GM10847 (cell line): ENCODE measurements at regions not wholly inside any gene's neighbourhood (a gene's known extent, or its start where the extent isn't known, plus 50 kb on each side); places are given as distances from the start of the nearest gene placed in this dataset.

Source experiments
- POLR2A ChIP-seq: IDR thresholded peaks from 2 replicates; pipeline ENCODE4 v1.6.1; 2011; ENCODE audit not compliant: insufficient read length; ENCODE audit errors: extremely low read depth

DNA sequence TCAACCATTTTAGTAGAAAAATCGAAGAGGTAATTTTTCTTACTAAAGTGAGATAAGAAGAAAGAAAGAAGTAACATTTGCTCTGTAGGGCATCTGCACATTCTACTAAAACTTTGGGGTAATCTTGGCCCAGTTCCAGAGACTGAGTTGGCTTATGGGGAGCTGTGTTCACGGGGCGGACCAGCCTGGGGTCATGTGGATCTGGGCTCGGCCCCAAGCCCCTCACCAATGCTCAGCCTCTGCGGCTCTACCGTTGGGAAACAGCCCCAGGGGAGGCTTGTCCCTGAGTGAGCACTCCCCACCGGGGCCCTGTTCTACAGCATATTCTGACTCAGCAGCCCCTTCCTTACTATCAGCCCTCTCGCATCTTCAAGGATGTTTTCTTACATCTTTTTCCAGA lies 132.3 kb downstream of the RTP5 start:
- no peak for TF ChIP-seq POLR2A

DNA sequence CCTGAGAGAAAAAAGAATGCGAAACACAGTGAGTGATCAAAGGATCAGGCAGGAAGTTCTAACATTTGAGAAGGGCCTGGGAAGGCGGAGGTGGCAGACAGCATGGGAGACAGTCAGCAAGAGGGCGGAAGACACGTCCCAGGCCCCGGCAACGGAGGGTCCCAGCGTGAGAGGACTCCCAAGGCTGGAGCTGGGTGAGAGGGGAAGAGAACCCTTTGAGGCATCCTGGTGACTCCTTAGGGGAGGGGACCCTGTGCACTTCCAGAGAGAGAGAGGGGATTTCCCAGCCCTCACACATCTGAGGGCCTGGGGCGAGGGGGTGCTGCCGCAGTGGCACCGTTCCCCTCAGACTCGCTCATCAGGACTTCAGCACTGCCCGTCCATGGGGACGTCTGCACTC lies 133.4 kb downstream of the RTP5 start:
- no peak for TF ChIP-seq POLR2A

DNA sequence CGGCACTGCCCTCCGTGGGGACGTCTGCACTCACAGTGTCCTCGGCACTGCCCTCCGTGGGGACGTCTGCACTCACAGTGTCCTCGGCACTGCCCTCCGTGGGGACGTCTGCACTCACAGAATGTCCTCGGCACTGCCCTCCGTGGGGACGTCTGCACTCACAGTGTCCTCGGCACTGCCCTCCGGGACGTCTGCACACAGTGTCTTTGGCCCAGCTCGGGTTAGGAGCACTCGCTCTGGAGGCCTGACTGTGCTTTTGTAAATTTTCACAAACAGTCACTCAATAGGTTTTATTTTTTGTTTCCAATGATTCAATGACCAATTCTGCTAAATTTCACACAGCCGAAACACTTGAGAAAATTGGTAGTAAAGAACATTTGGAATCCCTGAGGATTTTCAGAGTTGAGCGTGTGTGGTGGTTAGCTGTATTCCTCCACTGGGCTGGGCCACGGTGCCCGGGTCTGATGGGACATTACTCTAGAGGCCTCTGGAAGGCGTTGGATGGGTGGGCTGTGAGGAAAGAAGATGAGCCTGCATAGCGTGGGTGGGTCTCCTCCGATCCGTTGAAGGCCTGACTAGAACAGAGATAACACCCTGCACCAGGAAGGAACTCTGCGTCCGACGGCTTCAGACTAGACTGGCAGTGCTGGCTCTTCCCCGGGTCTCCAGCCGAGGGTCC lies 134.8 kb downstream of the RTP5 start:
- TF ChIP-seq POLR2A: no peak

DNA sequence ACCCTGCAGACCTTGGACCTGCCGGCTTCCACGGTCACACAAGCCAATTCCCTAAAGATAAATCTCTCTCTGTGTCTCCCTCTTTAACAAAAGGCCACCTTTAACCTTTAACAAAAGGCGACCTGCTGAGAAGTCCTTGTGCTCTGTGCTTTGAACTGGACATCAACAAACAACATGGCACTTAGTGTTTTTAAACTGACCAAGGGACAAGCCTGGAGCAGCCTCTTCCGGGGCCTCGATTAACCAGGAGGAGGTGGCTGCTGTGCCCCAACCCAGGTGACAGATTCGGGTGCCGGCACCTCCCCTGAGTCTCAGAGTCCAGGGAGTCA lies 135.3 kb downstream of the RTP5 start:
- no peak for TF ChIP-seq POLR2A

DNA sequence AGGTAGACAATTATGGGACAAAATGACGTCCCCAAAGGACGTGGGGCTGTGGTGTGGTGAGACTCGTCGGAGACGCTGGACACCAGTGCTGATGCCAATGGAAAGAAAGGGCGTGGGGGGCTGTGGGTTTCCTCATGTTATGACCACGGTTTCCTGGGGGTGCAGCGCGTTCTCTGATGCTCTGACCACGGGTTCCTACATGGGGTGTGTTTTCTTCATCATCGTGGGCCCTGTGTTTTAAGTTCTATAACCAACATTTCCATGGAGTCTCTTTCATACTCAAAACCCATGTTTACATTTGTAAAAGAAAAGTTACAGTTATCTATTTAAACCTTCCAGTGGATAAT lies 141.6 kb downstream of the RTP5 start:
- TF ChIP-seq POLR2A: no peak

DNA sequence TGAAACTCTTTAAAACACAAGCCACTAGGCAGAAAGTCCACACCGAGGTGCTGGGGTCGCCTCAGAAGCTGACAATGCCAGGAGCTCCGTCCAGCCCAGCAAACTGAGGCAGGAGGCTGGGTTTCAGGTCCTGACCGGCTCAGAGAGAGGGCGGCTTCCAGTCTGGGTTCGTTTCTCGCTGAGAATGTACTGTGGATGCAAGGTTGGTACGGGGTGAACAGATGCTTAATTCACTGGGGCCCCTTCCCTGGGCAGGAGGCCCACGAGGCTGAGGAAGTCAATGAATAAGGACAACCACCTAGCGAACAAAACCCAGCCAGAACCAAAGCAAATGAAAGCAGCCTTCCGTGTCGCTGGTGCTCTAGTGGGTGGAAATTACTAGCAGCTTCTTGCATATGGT lies 142.0 kb downstream of the RTP5 start:
- no peak for TF ChIP-seq POLR2A

DNA sequence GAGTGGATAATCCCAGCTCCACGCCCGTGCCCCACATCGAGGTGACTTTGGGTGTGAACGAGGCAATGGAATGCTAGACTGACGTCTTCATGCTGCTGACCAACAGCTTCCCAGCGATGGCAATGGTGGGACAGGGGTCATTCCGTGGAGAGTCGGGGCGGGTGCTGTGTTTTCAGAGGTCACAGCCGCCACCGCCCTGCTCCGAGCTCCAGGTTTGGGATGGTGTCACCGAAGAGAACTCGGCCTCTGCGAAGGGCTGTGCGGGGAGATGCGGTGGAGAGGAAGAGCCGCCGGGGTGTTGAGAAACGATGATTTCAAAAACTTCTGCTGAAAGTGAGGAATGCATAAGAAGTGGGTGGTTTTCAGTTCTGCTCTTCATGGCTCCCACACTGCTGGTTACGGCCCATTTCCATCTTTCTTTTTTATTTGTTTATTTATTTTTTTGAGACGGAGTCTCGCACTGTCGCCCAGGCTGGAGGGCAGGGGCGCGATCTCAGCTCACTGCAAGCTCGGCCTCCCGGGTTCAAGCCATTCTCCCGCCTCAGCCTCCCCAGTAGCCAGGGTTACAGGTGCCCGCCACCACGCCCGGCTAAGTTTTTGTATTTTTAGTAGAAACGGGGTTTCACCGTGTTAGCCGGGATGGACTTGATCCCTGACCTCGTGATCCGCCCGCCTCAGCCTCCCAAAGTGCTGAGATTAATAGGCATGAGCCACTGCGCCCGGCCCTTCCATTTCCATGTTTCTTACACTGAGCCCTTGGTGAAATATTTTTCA lies 142.6 kb downstream of the RTP5 start:
- no peak for TF ChIP-seq POLR2A

DNA sequence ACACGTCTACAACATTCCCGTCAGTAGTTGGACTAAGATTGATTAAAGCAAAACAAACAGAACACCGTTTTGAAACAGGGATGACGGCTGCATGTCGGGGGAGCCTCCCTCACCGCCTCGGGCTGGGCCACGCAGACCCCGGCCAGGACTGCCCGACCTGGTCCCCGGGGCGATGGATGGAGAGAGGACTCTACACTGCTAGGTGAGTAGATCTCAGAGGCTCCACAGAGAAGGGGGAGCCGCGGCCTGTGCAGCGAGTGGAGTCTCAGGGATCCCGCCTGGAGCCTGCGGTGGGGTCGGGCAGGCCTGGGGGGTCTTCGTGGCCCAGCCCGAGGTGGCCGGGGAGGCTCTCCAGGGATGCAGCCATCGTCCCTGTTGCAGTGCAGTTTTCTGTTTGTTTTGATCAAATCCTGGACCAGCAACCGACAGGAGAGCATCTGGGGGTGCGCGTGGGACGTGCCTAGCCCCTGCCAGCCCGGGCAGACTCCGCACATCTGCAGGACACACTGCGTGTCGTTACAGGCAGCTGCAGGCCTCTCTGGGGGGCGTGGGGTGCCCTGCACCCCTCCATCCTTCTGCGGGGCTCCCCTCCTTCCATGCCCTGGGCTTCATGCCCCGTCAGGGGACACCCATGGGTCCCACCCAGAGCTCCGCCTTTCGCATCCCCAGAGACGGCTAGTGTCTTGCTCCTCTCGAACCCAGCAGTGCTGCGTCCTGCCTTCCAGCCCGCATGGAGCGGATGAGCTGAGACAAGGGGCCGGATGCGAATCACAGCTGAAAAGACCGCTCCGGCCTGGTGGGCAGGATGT lies 143.6 kb downstream of the RTP5 start:
- no peak for TF ChIP-seq POLR2A

DNA sequence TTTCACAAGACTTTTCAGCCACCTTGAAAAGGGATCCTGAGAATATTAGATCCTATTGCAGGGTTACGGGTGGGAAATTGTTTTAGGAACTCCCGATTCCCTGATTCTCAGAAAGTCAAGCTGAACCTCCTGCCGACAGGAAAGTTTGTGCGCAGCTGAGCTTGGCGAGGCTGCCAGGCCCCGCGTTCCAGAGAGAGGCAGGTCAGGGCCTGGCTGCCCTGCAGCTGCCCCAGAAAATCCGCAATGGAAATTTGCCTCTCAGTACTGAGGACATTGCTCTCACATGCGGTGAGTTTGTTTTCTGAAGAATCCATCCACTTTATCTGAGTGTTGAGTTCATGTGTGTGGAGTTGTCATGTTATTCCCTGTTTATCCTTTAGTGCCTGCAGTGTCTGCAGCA lies 144.2 kb downstream of the RTP5 start:
- no peak for TF ChIP-seq POLR2A

DNA sequence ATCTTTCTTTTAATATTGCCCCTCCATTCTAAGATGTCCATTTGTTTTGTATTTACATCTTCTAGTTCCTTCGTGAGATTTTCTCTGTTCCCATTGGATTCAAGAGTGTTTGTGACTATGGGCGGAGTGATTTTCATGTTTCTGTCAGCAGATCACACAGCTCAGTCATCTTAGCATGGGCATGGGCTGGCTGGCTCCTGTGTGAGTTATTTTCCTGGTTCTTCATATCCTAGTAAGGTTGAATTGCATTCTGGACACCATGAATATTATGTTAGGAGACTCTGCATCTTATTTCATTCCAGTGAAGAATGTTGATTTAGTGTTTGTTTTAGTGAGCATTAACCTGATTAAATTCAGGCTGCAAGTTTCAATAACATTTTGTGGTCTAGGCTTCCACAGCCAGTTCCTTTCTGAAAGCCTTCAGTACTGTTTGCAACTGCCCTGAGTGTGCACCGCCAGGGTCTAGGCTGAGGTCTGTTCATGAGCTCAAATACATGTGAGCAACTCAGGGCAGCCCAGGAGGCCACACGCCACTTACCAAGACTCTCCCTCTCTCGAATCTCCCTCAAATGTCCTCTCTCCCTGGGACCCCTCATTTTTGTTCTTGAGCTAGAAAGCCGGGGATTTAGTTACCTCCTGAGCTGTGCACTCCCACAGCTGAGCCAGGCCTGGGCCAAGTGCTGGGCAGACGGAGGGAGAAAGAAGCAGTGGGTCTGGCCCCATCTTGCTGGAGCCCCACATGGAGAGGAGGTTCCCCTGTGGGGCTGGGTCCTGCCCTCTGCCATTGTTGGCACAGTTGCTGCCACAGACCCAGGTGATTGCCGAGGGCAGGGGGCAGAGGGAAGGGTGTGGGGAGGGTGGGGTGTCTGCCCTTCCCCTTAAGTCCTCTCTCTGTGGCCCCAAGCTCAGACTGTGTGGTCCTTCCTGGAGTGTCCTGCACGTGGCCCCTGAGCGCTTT lies 145.9 kb downstream of the RTP5 start:
- no peak for TF ChIP-seq POLR2A

DNA sequence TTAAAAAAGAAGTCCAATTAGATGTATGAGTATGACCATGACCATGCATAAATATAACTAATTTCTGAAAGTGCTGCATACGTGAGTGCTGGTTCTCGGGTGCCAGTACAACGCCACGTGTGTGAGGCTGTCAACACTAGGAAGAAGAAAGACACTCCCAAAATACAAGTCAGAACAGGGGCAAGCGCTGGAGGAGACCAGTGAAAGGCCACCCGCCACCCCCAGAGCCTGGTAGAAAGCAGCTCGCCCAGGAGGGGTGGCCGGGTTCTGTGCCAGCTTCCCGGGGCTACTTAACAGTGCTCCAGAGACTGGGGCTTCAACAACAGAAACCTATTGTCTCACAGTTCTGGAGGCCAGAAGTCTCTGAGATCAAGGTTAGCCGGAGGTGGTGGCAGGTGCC lies 147.6 kb downstream of the RTP5 start:
- TF ChIP-seq POLR2A: no peak

DNA sequence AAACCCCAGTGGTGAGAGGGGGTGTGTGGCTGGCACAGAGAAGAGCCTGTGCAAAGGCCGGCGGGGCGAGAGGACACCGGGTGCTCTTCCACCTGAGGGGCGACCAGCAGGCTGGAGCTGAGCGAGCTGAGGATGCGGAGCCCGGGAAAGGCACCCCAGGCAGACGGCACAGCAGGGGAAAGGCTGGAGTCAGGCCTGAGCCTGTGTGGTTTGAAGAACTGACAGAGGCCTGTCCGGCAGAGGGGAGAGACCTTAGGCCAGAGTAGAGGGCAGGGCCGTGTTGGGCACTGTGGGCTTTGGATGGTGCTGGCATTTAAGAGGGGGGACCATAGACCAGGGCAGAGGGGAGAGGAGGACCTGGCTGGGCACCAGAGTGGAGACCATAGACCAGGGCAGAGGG lies 149.8 kb downstream of the RTP5 start:
- no peak for TF ChIP-seq POLR2A

DNA sequence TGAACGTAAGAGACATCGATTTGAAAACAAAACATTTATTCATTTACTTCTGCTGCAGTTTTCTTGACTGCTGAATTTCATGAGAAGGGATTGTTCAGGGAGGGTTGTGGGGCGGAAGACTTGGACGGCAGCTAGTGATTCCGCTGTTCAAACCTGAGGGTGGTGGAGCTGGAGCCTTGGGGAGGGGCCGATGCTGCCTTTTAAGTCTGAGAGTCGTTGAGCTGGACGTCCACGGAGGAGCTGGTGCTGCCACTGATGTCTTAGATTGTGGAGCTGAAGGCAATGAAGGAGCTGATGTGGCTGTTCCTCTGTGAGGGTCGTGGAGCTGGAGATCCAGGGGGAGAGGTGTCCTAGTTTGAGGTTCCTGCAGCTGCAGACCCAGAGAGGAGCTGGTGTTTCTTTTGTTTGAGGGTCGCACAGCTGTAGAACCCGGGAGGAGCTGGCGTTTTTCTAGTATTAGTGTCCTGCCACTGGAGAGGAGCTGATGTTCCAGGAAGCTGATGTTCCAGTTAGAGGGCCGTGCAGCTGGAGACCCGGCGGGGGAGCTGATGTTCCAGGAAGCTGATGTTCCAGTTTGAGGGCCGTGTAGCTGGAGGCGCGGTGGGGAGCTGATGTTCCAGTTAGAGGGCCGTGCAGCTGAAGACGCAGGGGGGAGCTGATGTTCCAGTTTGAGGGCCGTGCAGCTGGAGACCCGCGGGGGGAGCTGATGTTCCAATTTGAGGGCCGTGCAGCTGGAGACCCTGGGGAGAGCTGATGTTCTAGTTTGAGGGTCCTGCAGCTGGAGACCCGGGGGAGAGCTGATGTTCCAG lies 150.9 kb downstream of the RTP5 start:
- no peak for TF ChIP-seq POLR2A

DNA sequence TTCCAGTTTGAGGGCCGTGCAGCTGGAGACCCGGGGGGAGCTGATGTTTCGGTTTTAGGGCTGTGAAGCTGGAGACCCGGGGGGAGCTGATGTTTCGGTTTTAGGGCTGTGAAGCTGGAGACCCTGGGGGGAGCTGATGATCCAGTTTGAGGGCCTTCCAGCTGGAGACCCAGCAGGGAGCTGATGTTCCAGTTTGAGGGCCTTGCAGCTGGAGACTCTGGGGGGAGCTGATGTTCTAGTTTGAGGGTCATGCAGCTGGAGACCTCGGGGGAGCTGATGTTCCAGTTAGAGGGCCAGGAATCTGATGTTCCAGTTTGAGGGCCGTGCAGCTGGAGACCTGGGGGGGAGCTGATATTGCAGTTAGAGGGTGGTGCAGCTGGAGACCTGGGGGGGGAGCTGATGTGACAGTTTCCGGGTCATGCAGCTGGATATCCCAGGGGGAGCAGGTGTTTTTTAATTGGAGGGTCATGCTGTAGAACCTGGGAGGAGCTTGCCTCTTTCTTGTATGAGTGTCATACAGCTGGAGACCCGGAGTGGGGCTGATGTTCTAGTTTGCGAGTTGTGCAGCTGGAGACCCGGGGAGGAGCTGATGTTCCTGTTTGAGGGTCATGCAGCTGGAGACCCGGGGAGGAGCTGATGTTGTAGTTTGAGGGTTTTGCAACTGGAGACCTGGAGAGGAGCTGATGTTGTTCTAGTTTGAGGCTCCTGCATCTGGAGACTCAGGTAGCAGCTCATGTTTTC lies 153.2 kb downstream of the RTP5 start:
- TF ChIP-seq POLR2A: no peak
